SHP77 treated with DMSO at 0.1 percent for 48 hours (cell line): ENCODE measurements at regions not wholly inside any gene's neighbourhood (a gene's known extent, or its start where the extent isn't known, plus 50 kb on each side); places are given as distances from the start of the nearest gene placed in this dataset.

Experiments
- DNase-seq: peaks from one replicate; lab custom pipeline; 2025; lab: John Stamatoyannopoulos, UW

DNA sequence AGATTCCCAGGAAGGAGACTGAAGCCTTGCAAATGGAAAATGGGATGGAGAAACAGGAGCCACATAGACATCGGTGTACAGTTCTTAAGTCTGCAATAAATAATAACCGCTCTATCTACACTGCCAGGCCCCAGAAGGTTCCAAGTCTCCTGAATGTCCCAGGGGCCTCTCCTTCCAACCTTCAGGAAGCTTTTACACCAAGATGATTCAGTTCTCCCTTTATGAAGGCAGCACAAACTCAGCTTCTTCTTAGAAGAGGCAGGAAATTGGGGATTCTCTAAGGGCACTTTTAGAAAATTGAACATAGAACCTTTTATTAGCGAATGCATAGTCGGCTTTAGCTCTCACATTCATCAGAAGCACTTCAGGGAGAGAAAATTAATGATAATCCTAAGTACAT, 130.8 kb upstream of the LYZL1 start:
- no peak for DNase-seq

DNA sequence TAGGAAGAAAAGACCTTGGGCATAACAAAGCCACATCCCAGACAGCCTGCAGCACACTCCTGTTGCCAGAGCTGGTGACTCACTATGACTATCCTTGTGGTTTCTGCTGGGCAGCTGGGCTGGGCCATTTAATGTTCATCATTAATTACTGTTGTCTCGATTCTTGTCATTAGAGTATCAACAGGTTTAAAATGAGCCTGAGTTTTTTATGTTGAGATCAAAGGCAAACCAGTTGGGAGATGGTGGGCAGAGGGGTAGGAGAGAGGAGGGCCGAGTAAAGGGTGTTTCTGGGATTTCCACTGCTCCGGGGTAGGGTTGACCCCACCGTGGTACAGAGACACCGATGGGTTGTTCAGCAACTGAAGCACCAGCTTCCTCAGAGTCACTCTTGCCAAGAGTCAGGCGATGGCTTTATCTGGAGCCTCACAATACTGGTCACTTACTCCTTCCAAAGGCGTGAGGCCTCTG, 128.7 kb upstream of the LYZL1 start:
- no peak for DNase-seq

DNA sequence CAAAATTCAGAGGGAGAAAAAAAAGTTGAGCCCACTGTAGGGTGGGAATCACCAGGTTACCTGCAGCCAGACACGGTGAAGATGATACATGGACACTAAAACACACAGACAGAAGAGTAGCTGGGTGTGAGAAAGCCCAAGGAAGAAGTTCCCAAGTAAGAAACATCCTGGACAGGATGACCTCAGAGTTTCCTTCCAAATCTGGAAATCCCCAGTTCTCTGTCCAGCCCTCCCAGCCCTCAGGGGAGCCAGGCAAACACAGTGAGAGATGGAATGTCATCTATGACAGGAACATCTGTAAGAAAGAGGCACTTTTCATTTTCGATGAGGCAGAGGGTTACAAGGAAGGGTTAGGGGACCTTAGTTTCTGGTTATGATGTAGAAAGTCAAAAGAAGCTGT, 125.1 kb upstream of the LYZL1 start:
- DNase-seq, result no peak

DNA sequence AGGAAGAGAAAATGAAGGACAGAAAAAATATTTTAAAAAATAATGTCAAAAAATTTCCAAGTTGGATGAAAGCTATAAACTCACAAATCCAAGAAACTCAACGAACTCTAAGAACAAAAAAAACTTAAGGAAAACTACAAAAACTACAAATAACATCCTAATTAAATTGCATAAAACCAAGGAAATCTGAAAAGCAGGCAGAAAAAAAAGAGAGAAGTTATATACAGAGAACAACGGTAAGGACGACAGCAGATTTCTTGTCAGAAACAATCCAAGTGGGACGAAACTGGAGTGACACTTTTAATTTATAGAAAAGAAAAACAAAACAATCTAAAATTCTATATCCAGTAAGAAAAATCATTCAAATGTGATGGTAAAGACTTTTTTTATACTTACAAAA, 122.2 kb upstream of the LYZL1 start:
- no peak for DNase-seq

DNA sequence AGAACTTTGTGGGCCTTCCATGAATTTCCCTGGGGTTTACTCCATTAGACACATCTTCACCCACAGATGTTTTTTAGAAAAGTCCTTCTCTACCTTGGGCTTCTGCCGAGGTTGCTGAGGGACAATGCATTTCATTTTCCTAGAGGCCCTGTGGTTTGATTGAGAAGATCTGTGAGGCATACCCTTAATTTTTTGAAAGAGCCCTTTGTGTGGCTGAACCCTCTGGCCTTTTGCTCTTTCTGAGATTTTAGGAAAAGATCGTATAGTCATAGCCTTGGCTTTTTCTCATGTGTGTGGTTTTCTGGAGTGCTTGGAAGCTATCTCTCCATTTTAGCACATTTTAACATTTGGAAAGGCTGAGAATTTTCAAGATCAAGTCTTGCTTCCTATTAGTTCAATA, 119.8 kb upstream of the LYZL1 start:
- DNase-seq, result no peak

DNA sequence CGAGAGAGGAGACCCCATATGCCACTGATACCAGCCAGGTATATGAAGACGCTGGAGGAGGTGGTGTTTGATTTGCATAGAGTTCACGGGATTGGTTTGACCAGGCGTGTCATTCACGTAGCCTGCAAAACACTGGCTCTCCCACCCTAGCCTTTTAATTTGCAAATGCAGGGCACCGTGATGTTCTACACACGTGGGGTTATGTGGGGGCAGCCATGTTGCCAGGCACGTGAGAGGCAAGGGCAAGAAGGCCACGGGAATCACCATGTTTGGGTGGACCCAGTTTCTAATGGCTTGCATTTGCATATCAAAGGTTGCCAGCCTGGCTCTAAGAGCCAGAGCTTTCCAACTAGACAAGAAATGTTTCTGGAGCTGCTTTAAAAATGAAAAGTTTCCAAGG, 117.2 kb upstream of the LYZL1 start:
- DNase-seq, result no peak

DNA sequence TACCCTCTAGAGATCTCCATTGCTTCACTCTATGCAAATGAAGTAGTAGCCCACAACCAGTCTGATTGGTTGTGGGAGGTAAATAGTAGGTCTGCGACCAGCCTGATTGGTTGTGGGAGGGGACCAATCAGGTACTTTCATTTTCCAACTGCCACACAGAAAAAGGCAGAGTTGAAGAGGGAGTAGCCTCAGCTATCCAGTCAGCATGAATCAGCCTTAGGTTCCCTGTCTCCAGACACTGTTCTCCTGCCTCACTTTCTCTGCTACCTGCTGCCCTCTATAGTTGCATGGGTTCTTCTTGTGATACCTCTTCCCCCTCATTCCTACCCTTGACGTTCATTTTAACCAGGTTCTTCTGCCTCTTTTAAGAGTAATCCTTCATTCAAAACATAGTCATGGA, 114.5 kb upstream of the LYZL1 start:
- DNase-seq, result no peak

DNA sequence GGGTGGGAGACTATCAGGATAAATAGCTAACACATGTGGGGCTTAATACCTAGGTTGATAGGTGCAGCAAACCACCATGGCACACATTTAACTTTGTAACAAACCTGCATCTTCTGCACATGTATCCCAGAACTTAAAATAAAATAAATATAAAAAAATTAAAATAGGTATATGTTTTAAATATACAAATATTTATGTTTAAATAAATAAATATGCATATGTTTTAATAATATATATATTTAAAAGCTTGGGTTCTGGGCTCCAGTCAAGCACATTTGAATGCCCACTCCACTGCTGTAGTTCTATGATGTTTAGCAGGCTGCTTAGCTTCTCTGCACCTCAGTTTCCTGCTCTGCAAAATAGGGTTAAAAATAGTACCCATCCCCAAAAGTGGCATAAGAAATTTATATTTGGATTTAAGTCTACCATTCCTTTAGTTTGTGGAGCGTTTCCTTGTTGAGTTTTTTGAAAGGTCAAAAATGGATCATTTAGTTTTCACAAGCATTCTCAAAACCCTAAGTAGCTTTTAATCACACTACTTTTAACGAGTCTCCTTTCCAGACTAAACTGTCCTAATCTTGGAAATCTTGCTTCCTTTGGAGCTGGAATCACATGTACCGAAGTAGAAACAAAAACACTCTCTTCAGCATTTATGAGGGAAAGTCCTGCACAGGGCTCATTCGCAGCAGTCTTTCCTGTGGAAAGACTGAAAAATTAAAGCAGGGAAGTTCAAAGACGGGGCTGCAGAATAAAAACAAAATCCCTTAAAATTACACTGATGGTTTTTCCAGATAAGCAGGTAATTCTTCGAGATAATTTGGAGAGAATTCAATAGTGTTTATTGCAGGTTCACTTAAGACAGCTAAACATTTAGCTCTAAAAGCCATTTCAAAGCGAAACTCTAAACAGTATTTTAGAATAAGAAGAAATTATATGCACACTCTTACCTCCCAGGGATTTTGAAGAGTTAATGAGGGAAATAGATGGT, 111.7 kb upstream of the LYZL1 start:
- DNase-seq, result no peak

DNA sequence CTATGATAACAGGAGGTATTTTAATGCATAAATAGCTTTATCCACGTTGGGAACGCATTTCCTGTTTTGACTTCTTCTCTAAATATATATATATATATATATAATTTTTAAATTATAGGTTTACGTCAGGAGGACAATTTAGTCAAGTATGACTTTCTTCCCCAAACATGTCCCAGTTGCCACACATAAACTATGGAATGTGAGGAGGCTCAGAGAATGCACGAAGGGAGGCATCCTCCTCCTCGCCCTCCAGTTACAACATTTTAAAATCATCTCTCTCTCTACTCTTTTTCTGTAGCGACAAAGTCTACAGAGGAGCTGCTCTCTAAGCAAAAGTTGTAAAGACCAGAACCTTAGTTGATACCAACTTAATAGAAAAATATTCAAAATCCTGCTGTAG, 106.9 kb upstream of the LYZL1 start:
- no peak for DNase-seq

DNA sequence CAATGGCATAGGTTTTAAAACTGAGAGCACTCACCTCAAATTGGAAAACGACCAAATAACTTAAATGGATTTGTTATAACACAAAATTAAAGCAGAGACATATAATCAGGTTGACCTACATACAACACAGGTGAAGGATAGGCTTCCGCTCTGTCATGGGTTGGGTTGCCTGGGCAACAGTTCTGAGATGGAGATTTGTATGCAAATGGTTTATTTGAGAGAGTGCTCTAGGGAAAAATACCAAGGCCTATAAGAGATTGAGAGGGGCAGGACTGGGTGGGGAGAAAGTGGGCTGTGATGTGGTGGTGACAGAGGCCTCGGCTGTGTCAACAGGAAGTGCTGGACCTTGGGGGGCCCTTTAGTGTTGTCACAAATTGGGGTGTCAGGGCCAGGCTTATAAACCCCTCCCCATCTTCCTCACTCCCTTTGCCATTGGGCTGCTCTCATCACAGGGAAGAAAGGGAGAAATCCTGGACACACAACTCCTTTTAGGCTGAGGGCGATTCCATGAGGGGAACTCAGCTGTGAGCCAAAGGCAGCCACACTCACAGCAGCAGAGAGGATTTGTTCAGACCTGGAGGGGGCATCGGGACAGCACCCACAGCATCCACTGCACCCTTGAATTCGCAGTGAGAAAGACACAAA, 105.4 kb upstream of the LYZL1 start:
- DNase-seq, result no peak

DNA sequence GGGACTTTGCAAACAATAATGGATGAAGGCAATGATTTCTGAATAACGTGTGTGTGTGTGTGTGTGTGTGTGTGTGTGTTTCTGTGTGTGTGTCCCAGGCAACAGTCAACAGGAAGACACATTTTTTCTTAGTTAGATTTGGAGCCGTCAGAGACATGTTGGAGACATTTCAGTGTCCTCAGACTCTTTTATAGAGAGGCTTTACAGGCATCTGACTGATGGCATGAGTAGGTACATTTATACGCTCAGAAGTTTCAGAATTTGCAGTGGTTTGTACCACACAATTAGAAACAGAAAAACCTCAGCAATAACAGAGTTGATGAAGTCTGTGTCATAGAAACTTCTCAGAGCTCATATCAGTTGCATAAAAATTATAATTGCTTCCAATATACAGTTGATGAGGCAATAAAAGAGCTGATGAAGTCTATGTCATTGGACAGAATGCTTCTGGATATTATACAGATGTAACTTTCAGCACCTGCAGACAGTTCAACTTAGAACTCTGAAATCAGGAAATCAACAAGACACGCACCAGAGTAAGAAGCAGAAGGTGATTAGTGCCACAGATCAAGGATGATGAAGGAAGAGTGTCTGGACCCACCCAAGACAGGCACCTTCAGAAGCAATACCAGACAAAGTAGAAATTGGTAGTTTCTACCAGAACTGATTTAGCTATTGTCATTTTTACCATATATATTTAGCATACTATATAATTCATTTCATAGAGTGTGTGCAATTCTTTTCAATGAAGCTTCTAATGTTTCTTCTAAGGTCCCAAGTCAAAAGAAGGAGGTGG, 104.5 kb upstream of the LYZL1 start:
- DNase-seq, result no peak

DNA sequence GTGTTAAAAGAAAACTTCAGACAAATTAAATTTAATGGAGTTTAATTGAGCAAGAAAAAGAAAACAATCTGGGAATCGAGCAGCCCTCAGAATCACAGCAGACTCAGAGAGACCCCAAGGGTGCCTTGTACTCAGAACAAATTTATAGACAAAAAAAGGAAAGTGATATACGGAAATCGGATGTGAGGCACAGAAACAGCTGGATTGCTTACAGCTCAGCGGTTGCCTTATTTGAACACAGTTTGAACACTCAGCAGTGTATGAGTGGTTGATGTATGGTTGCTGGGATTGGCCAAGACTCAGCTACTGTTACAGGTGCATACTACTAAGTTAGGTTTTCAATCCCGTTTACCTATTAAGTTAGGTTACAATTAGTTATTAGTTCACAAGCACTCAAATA, 103.8 kb upstream of the LYZL1 start:
- DNase-seq, result no peak

DNA sequence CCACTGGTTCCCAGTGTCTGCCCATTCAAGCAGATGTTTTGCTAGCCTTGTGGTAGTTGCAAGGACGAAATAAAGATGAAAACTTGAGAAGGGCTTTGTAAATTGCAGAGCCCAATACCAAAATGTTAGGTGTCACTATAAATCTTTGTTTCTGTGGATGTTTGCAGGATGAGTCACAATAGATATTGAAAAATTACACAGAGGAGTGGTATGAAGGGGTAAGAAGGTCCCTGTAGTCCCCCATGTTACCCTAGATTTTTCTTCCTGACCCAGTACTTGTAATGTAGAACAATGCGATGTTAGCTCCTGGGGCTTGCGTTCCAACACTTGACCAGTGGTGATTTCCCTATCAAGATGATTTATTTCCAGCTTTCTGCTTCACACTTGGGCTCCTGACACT, 102.6 kb upstream of the LYZL1 start:
- DNase-seq, result no peak

DNA sequence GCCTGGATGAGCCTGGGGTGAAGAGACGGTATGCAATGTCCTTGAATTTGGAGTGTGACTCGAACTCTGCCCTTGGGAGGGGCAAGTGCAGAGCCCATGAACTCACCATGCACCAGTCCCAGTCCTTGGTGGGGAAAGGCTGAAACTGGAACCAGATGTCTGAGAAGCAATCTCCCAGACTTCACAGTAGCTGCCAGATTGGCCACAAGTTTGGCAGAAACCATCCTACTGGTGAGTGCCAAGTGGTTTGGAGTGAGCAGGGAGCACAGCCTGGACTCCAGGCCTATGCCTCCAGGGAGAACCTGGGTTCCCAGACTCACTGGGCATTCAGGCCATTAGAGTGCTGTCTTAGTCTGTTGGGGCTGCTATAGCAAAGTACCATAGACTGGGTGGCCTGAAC, 99.6 kb upstream of the LYZL1 start:
- no peak for DNase-seq

DNA sequence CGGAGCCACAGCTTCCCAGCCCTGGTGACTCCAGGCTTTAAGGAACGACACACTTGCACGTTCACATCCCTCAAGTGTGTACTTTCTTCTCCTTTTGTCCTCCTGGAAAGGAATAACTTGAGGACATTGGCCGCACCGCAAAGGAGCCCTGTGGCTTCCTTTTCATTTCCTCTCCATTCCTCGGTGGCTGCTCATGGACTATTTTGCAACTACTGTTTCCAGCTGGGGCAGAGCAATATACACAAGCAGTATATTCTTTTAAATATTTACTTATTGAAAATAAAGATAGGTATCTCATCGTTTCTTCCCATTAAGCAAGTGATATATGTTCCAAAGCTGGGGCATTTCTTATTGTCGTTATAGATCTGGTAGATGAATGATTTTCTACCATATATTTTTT, 97.2 kb upstream of the LYZL1 start:
- DNase-seq, result no peak

DNA sequence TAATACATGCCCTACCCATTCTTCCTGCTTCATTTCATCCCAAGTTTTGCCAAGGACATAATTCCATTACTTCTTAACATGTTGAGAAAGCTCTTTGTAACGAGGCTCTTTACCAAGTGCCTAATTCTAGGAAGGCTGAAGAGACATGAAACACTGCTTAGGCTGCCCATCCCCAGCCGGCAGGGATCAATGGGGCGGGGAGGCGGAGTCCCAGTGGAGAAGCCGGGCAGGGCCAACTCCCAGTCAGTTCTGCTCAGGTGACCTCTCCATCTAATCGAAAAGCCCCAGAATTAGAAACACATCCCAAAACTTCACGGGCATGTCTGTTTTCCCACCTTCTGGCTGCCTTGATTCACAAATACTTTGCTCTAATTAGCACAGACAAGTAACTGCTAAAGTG, 89.5 kb upstream of the LYZL1 start:
- no peak for DNase-seq

DNA sequence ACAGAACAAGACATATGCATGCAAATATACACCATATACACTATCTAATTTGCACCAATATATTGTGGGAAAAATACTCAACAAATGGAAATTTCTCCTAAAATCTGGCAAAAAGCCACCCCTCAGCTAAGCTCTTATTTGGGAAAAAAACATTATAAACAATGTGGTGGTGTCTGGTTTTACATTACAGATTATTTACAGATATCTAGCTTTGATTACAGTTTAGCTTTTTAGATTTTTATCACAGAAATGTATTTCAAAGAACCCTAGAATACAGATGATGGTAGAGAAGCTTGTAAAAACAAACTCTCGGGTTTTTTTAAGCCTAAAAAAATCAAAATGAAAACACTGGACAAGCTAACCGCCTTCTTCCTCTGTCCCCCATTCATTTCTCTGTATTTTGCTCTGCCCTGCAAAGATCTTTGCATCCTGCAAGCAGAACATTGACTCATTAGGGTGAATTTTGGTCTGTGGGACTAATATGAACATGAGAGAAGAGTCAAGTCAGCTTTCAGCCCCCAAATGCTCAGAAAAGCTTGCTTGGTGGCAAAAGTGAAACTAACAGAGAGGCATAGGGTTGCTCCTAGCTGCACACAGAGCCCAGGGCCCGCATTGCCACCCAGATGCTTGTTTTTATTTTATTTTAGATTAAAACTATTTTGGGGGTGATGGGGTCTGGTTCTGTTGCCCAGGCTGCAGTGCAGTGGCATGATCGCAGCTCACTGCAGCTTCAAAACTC, 88.8 kb upstream of the LYZL1 start:
- no peak for DNase-seq

DNA sequence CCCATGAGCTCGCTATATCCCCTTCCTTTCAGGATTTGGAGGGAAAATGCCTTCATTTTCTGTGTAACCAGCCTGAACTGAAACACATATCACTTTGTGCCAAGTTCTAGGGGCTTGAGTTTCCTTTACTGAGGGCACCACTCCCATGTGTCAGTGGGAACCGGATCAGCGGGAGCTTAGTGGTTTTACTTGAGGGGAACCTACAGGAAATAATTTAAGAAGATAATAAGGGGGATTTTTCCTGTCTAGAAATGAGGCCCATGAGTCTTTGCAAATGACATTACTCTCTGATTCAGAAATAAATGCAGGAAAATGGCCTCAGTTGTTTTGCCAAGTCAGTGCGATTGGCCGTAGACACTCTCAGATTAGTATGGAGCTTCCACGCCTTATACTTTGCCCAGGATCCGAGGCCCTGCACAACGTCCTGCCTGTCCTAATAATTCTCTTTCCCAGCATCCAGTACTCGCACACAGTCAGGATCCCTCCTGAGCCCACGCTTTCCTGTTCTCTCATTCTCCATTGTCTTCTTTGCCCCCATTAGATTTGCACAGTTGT, 86.4 kb upstream of the LYZL1 start:
- no peak for DNase-seq

DNA sequence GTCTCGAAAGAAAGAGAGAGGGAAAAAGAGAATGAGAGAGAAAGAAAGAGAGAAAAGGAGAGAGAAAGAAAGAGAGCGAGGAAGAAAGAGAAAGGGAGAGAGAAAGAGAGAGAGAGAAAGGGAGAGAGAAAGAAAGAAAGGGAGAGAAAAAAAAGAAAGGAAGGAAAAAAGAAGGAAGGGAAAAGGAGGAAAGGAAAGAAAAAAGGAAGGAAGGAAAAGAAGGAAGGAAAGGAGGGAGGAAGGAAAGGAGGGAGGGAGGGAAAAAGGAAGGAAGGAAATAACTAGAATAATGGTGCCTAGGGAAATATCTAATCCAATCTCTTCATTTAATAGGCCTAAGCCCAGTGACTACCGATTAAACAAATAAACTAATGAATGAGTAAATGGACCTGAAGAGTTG, 85.4 kb upstream of the LYZL1 start:
- DNase-seq, result no peak

DNA sequence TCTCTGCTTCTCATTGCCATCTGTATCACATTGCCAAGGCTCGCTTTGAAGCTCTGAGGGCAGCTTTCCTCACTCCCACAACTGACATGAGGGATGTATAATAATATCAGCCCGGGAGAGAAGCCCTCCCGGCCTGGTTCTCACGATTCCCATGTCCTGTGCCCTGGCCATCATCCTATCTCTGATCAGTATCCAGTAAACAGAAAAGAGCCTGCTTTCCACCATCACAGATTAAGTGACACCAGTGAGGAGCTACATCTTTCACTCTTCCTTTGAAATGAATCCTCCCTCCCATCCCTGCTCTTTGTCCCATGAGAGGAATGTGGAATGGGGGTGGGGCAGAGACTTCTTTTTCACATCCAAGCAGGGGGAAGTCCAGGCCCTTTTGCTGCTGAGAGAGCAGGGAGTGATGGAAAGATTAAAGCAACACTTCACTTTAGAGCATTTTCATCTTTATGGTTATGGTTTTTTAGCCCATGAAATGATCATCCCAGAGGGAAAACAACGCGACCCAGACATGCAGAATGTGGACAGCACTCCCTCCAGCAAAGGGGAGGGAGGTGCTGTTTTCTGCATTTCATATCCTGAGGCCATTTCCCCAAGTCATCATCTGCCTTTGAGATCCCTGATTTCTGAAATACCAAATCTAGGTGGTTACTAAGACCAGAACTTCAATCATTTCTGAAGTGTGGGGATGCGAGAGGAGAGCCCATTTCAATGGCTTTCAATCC, 84.6 kb upstream of the LYZL1 start:
- DNase-seq, result no peak

DNA sequence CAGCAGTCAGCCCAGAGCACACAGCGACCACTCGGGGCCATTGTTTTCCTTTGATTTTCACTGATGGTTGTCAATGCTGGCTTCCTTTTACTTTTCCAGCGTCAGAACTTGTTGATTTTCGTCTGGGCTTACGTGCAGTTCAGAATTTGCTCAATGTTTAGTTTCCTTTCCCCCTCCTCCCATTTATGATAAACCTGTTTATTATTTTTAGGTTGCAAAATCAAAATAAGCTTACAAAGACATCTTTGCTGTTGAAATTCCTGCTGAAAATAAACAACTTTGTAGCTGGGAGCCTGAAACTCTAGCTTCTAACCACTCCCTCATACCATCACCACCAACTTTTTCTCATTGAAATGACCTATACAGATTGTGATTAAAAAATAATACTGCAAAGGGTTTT, 83.1 kb upstream of the LYZL1 start:
- DNase-seq, result no peak
